Right cardiac atrium (tissue), 5 donors: ENCODE measurements at regions not wholly inside any gene's neighbourhood (a gene's known extent, or its start where the extent isn't known, plus 50 kb on each side); places are given as distances from the start of the nearest gene placed in this dataset.
A peak's percentile ranks its signal among the peaks of the same experiment; 100 is the strongest.

Experiments
- ATAC-seq, 2 donors: fragments of 200-7000 bp; cut with Tn5 transposase; one replicate each; pipeline versions ENCODE4 v1.8.0 to v1.9.1; 2020; ENCODE audit warnings: moderate library complexity in 2 of 2, mild to moderate bottlenecking in 1 of 2
- DNase-seq, 3 donors: peaks; one replicate each; pipeline ENCODE4 v3.0.0-alpha.2; 2020
- H3K27ac ChIP-seq: one replicate; pipeline ENCODE4 v1.5.1; 2013; ENCODE audit warnings: mild to moderate bottlenecking, low read length, control low read depth, moderate library complexity
- H3K27me3 ChIP-seq: one replicate; pipeline ENCODE4 v1.6.1; 2013; ENCODE audit not compliant: control insufficient read depth, insufficient read depth
- H3K4me1 ChIP-seq: one replicate; pipeline ENCODE4 v1.6.1; 2013; ENCODE audit warnings: low read length; ENCODE audit not compliant: control insufficient read depth, insufficient read depth
- H3K4me3 ChIP-seq: one replicate; pipeline ENCODE4 v1.5.1; 2013; ENCODE audit warnings: low read length, control low read depth
- H3K9me3 ChIP-seq: one replicate; pipeline ENCODE4 v1.6.1; 2013; ENCODE audit warnings: low read length; ENCODE audit not compliant: control insufficient read depth
- WGBS: extraction: QIAGEN DNeasy Blood & Tissue Kit; methylation state at CpG from one replicate; pipeline ENCODE4 v1.1.7; 2013; 5-methylcytosine and 5-hydroxymethylcytosine counted together
- intact Hi-C, 4 donors: fragments of 100-400 bp; cut with DNase I; formaldehyde crosslinking; loops; one replicate each; pipeline versions ENCODE4 v1.11.0 to v1.14.0; 2022 to 2023
- donor health status: healthy with polysubstance abuse.
- donor health status: DM: no; HTN: yes; CAD: no.
- donor health status: DM: no; HTN: no; CAD: no.
- donor health status: DM: no; HTN: yes; CAD: no; lungs with severe emphysema.
- donor health status: DM: yes; HTN: yes; CAD: no.

DNA sequence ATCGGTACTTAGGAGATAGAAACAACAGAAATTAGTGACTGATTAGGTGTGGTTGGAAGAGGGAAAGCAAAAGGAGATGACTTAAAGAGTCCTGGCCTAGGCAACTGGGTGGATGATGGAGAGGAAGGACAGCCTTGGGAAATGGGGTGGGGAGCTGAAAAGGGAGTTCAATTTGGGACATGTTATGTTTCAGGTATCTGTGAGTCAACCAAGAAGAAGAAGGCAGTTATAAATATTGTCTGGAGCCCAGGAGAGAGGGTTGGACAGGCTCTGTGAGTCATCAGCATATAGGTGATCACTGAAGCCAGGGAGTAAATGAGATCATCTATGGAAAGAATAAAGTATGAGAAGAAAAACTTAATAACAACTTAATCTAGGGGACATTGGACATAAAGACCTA is 357.7 kb downstream of the NPR3 start:
- Histone ChIP-seq H3K4me1 (no peaks in the 10 kb centered on the region), H3K27ac (no peak overlapping the region), H3K9me3 (no peaks in the 10 kb centered on the region), H3K4me3 (no peak overlapping the region), H3K27me3 (no peaks in the 10 kb centered on the region)
- WGBS = 77% methylated on average over 1 of the region's 1 CpG
- intact Hi-C loops = no loop called here
- DNase-seq (no peak), ATAC-seq (no peak)

DNA sequence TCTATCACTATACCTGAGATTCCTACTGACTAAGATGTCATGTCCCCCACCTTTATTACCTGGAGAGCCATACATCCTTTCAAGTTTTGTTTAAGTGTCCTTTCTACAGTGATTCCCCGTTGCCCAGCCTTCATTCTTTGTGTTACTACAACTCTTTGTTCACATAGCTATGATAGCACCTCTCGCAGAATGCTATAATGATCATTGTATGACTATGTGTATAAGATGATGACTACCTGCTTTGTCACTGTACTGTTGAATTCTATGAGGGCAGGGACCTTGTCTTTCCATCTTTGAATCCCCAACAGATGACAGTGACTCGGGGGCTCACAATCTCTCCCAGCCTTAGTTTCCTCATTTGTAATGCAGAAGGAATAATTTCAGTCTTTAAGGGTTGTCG is 361.2 kb downstream of the NPR3 start:
- ATAC-seq (no peak), DNase-seq (no peak)
- no peak overlapping the region for H3K27ac ChIP-seq
- intact Hi-C loops = no loop called here
- 75% methylated on average over 4 of the region's 4 CpGs for WGBS
- H3K27me3 ChIP-seq = no peaks in the 10 kb centered on the region
- no peaks in the 10 kb centered on the region for H3K9me3 ChIP-seq
- H3K4me1 ChIP-seq = no peaks in the 10 kb centered on the region
- no peak overlapping the region for H3K4me3 ChIP-seq

DNA sequence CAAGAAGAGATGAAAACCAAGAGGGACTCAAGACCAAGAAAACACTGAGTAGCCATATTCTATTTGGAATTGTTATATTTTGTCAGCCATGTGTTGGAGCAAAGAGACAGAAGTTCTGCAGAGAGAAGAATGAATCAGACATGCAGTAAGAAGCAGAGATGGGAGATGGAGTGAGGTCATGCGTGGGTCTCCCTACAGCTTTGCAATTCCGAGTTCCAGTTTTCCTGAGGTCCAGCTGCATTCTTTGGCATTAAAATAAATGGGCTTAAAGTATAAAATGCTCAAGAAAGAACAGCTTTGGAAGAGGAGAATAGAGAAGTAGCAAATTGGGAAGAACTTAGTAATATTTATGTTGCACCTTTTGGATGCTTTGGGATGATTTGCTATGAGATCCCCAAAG is 361.6 kb downstream of the NPR3 start:
- no peaks in the 10 kb centered on the region for H3K9me3 ChIP-seq
- WGBS = 60% methylated on average over 2 of the region's 2 CpGs
- H3K27ac ChIP-seq = no peak overlapping the region
- no peak overlapping the region for H3K4me3 ChIP-seq
- no peaks in the 10 kb centered on the region for H3K4me1 ChIP-seq
- intact Hi-C loops = no loop called here
- no peak for DNase-seq
- no peak for ATAC-seq
- H3K27me3 ChIP-seq = no peaks in the 10 kb centered on the region

DNA sequence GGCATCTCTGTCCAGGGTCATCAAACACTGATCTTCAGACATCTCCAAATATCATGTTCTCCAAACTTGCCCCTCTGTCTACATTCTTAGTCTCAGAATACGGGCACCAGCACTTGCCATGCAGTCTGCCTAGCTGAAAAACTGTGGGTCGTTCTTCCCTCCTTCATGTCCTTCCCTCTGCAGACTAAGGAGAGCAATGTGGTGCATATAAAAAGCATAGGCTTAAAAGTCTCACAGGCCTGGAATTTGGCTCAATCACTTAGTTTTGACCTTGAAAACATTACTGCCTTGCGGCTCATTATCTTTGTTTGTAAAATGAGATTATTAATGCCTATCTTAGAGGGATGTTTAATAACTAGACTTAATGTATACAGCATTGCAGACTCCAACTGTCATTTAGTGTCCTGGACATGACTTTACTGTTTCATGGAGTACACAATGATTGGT is 362.8 kb downstream of the NPR3 start:
- ATAC-seq = no peak
- DNase-seq = no peak
- WGBS = 69% methylated on average over 3 of the region's 3 CpGs
- intact Hi-C loops = no loop called here
- Histone ChIP-seq H3K27ac (no peak overlapping the region), H3K4me1 (no peaks in the 10 kb centered on the region), H3K9me3 (no peaks in the 10 kb centered on the region), H3K4me3 (no peak overlapping the region), H3K27me3 (no peaks in the 10 kb centered on the region)

DNA sequence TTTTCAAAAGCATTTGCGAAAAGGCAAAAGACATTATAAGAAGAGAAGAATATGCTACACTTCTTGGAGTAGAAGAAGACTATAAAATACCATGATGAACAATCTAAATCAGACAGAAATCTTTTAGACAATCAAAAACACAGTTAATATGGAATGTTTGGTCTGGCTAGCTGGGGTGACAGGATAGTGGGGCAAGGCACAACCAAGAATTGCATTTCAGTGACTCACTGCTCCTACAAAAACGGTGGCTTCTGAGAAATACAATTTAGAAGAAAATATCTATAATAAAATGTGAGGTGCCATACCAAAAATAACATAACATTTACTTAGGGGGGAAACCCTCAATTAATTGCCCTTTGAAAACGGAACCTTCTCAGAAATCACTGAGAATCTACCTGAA is 363.4 kb downstream of the NPR3 start:
- no peak overlapping the region for H3K27ac ChIP-seq
- no peak overlapping the region for H3K4me3 ChIP-seq
- WGBS = 81% methylated on average over 3 of the region's 3 CpGs
- ATAC-seq = no peak
- no peaks in the 10 kb centered on the region for H3K9me3 ChIP-seq
- H3K27me3 ChIP-seq = no peaks in the 10 kb centered on the region
- intact Hi-C loops = no loop called here
- DNase-seq = no peak
- no peaks in the 10 kb centered on the region for H3K4me1 ChIP-seq

DNA sequence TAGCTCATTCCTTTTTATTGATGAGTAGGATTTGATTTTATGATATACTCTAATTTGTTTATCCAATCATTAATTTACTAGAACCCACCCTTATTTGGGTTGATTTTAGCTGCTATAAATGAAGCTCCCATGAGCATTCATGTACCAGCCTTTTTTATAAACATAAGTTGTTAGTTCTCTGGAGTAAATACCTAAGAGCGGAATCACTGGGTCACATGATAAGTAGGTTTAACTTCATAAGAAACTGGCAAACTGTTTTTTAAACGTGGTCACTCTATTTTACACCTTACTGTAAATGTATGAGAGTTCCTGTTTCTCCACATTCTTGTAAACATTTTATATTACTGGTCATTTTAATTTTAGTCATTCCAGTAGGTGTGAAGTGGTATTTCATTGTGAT is 364.6 kb downstream of the NPR3 start:
- 66% methylated on average over 2 of the region's 2 CpGs for WGBS

DNA sequence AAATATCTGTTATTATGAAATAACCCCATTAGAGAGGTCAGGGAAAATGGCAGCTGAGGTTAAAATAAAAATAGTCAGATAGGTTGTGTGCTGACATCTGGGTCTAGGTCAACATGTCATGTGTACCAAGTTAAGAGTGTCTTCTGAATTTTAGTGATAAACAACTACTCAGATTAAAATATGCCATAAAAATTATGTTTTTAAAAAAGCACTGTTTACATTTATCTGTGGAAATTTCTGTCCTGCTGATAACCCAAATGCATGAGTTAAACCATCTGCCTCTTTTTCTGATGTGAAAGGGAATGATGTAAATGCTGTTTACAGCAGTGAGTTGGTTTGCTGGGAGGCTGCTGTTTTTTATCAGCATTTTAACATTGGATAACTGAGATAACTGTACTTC is 361.2 kb upstream of the TARS1 start:
- Histone ChIP-seq H3K4me1 (no peaks in the 10 kb centered on the region), H3K27ac (no peak overlapping the region), H3K4me3 (no peak overlapping the region), H3K9me3 (no peaks in the 10 kb centered on the region), H3K27me3 (no peaks in the 10 kb centered on the region)
- intact Hi-C loops = no loop called here
- ATAC-seq (peak in 1 of 2 donors; percentile 64), DNase-seq (no peak)

More for the DNA sequence above, 364.6 kb downstream of the NPR3 start:
- H3K4me1 ChIP-seq = no peaks in the 10 kb centered on the region
- H3K9me3 ChIP-seq = no peaks in the 10 kb centered on the region
- intact Hi-C loops = no loop called here
- no peak for DNase-seq
- no peaks in the 10 kb centered on the region for H3K27me3 ChIP-seq
- no peak overlapping the region for H3K27ac ChIP-seq
- H3K4me3 ChIP-seq = no peak overlapping the region
- ATAC-seq = no peak

DNA sequence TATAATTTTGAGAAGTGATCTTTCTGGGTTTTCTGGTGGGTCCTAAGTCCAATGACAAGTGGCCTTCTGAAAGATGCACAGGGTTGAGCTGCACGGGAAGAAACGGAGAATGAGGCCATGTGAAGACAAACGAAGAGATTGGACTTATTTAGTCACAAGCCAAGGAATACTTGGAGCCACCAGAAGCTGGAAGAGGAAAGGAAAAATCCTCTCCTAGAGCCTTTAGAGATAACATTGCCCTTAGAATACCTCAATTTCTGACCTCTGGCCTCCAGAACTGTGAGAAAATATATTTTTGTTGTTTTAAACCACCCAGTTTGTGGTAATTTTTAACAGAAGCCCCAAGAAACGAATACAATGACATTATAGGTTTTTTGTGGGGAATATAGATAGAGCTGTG is 360.5 kb upstream of the TARS1 start:
- 45% methylated on average over 4 of the region's 4 CpGs for WGBS
- H3K27me3 ChIP-seq = no peaks in the 10 kb centered on the region
- H3K27ac ChIP-seq = no peak overlapping the region
- H3K4me3 ChIP-seq = no peak overlapping the region
- DNase-seq (no peak), ATAC-seq (peak in 1 of 2 donors; percentile 47)
- H3K4me1 ChIP-seq = no peaks in the 10 kb centered on the region
- H3K9me3 ChIP-seq = no peaks in the 10 kb centered on the region
- intact Hi-C loops = no loop called here

DNA sequence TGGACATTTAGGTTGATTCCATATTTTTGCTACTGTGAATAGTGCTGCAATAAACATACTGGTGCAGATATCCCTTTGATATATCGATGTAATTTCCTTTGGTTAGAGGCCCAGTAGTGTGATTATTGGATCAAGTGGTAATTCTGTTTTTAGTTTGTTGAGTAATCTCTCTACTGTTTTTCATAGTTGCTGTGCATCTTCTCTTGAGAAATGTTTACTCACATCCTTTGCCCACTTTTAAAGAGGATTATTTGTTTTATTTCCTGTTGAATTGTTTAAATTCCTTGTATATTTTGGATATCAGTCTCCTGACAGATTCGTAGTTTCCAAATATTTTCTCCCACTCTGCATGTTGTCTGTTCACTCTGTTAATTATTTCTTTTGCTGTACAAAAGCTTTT is 352.6 kb upstream of the TARS1 start:
- Histone ChIP-seq H3K9me3 (no peaks in the 10 kb centered on the region), H3K4me3 (no peak overlapping the region), H3K27ac (no peak overlapping the region), H3K27me3 (no peaks in the 10 kb centered on the region), H3K4me1 (no peaks in the 10 kb centered on the region)
- no peak for ATAC-seq
- intact Hi-C loops = no loop called here
- no peak for DNase-seq
- 56% methylated on average over 2 of the region's 2 CpGs for WGBS

DNA sequence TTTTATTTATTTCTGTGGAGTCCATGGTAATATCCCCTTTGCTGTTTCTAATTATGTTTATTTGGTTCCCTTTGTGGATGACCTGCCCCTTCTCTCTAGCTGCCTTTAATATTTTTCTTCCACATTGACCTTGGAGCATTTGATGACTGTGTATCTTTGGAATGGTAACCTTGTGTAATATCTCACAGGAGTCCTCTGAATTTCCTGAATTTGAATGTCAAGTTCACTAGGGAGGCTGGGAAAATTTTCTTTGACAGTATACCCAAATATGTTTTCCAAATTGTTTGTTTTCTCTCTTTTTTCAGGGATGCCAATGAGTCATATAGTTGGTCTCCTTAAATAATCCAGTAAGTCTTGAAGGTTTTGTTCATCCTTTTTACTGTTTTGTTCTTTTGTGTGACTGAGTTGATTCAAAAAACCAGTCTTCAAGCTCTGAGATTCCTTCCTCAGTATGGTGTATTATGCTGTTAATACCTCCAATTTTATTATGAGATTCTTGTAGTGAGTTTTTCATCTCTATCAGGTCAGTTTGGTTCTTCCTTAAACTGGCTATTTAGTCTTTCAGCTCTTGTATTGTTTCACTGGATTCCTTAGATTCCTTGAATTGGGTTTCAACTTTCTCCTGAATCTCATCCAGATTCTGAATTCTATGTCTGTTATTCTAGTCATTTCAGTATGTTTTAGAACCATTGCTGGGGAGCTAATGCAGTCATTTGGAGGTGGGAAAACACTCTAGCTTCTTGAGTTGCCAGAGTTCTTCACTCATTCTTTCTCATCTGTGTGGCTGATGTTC is 349.0 kb upstream of the TARS1 start:
- H3K4me1 ChIP-seq = no peaks in the 10 kb centered on the region
- DNase-seq (no peak), ATAC-seq (no peak)
- H3K9me3 ChIP-seq = no peaks in the 10 kb centered on the region
- H3K27ac ChIP-seq = no peak overlapping the region
- H3K27me3 ChIP-seq = no peaks in the 10 kb centered on the region
- intact Hi-C loops = no loop called here
- H3K4me3 ChIP-seq = no peak overlapping the region

DNA sequence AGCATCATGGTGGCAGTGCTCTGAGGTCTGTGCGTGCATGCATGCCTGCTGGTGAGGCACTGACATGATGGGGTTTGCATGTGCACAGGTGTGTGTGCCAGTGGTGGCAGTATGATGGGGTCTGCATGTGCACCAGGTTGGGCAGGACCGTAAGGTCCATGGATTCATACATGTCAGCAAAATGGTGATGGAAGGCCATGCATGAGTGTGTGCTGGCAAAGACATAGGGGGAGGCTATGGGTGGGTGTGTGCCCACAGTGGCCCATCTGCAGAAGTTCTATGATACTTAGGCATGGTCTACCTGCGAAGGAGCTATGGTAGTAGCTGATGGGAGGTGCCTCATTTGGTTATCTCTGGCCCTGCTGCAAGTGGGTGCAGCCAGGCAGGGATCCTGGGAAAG is 348.0 kb upstream of the TARS1 start:
- DNase-seq (no peak), ATAC-seq (no peak)
- WGBS = 93% methylated on average over 3 of the region's 3 CpGs

DNA sequence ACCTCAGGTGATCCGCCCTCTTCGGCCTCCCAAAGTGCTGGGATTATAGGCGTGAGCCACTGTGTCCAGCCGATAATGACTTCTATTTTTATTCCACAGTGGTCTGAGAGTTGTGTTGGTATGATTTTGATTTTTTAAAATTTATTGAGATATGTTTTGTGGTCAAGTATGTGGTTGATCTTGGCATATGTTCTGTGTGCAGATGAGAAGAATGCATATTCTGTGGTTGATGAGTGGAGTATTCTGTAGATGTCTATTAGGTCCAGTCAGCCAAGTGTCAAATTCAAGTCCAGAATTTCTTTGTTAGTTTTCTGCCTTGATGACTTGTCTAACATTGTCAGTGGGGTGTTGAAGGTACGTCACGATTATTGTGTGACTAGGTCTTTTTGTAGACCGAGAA is 338.2 kb upstream of the TARS1 start:
- intact Hi-C loops = no loop called here
- Histone ChIP-seq H3K4me1 (no peaks in the 10 kb centered on the region), H3K9me3 (peaks cover 7% of the 10 kb centered on the region), H3K27me3 (no peaks in the 10 kb centered on the region), H3K27ac (no peak overlapping the region), H3K4me3 (no peak overlapping the region)
- ATAC-seq = no peak
- DNase-seq = no peak
- 93% methylated on average over 7 of the region's 7 CpGs for WGBS

More for the DNA sequence above, 348.0 kb upstream of the TARS1 start:
- Histone ChIP-seq H3K4me3 (no peak overlapping the region), H3K27me3 (no peaks in the 10 kb centered on the region), H3K27ac (no peak overlapping the region), H3K4me1 (no peaks in the 10 kb centered on the region), H3K9me3 (no peaks in the 10 kb centered on the region)
- intact Hi-C loops = no loop called here
